Naive thymus-derived CD4-positive, alpha-beta T cell (primary cell): ENCODE measurements at regions not wholly inside any gene's neighbourhood (a gene's known extent, or its start where the extent isn't known, plus 50 kb on each side); places are given as distances from the start of the nearest gene placed in this dataset.
A peak's percentile ranks its signal among the peaks of the same experiment; 100 is the strongest.
"Not testable (repeated sequence)": the region's sequence is repeated elsewhere in the genome, so short reads cannot be mapped to it uniquely, and the experiment has no call there.

Source experiments
- ATAC-seq: fragments of 150-1000 bp; cut with Tn5 transposase; 2 replicates; pipeline ENCODE4 v1.10.0; 2021; ENCODE audit warnings: mild to moderate bottlenecking, moderate library complexity
- CTCF ChIA-PET: fragments of 350-600 bp; sonication (Branson Sonifier 250); formaldehyde crosslinking; loops from one replicate; lab custom pipeline; 2021; ENCODE audit warnings: antibody characterized with exemption; lab: Charles Lee
- POLR2A ChIA-PET: fragments of 350-600 bp; sonication (Branson Sonifier 250); formaldehyde crosslinking; loops from one replicate; lab custom pipeline; 2021; ENCODE audit warnings: antibody characterized with exemption, inconsistent platforms; lab: Charles Lee
- DNase-seq, 9 donors: peaks; one replicate each; pipeline versions ENCODE4 v3.0.0 to v3.0.0-alpha.2; 2020 to 2022; ENCODE audit warnings: mixed read lengths in 1 of 9
- H3K27ac ChIP-seq: one replicate; pipeline ENCODE4 v1.7.0; 2013; ENCODE audit warnings: mild to moderate bottlenecking, low read depth, low read length, moderate library complexity
- H3K27me3 ChIP-seq, 2 donors: one replicate each; pipeline ENCODE4 v1.7.0; 2013; ENCODE audit warnings: low read length in 2 of 2, mild to moderate bottlenecking in 2 of 2, moderate library complexity in 2 of 2; ENCODE audit not compliant: control insufficient read depth in 2 of 2, insufficient read depth in 2 of 2
- H3K36me3 ChIP-seq, 3 experiments: 1 replicate in 2 of 3; 2 replicates in 1 of 3; pipeline ENCODE4 v1.7.0; 2013; ENCODE audit warnings: low read length in 3 of 3, mild to moderate bottlenecking in 3 of 3, moderate library complexity in 1 of 3; ENCODE audit not compliant: insufficient read depth in 3 of 3, control insufficient read depth in 2 of 3
- H3K4me1 ChIP-seq, 2 donors: one replicate each; pipeline ENCODE4 v1.7.0; 2013; ENCODE audit warnings: low read length in 2 of 2, mild to moderate bottlenecking in 2 of 2, moderate library complexity in 1 of 2; ENCODE audit not compliant: control insufficient read depth in 2 of 2, insufficient read depth in 2 of 2
- H3K4me3 ChIP-seq: 2 replicates; pipeline ENCODE4 v1.7.0; 2013; ENCODE audit warnings: mild to moderate bottlenecking, low read length
- H3K9me3 ChIP-seq, 3 experiments: 1 replicate in 2 of 3; 2 replicates in 1 of 3; pipeline ENCODE4 v1.7.0; 2013; ENCODE audit warnings: low read length in 3 of 3; ENCODE audit not compliant: control insufficient read depth in 2 of 3
- H3K27ac Mint-ChIP-seq, 9 donors: one replicate each; pipeline ENCODE4 v1.8.0; 2020 to 2022; ENCODE audit warnings: mixed read lengths in 9 of 9, mild to moderate bottlenecking in 8 of 9, moderate library complexity in 5 of 9, inconsistent platforms in 2 of 9
- H3K27me3 Mint-ChIP-seq, 5 donors: one replicate each; pipeline ENCODE4 v1.8.0; 2021 to 2022; ENCODE audit warnings: mixed read lengths in 5 of 5, mild to moderate bottlenecking in 1 of 5
- H3K36me3 Mint-ChIP-seq, 5 donors: one replicate each; pipeline ENCODE4 v1.8.0; 2020 to 2022; ENCODE audit warnings: mixed read lengths in 5 of 5, mild to moderate bottlenecking in 3 of 5, inconsistent platforms in 1 of 5
- H3K4me1 Mint-ChIP-seq, 7 donors: one replicate each; pipeline ENCODE4 v1.8.0; 2020 to 2022; ENCODE audit warnings: mixed read lengths in 7 of 7, mild to moderate bottlenecking in 3 of 7, inconsistent platforms in 1 of 7
- H3K4me3 Mint-ChIP-seq, 10 donors: one replicate each; pipeline ENCODE4 v1.8.0; 2020 to 2022; ENCODE audit warnings: mild to moderate bottlenecking in 10 of 10, mixed read lengths in 10 of 10, moderate library complexity in 6 of 10, inconsistent platforms in 2 of 10
- H3K9me3 Mint-ChIP-seq, 11 donors: one replicate each; pipeline ENCODE4 v1.8.0; 2020 to 2022; ENCODE audit warnings: mixed read lengths in 11 of 11, mild to moderate bottlenecking in 4 of 11, inconsistent platforms in 1 of 11, moderate library complexity in 1 of 11
- intact Hi-C, 2 donors: fragments of 100-400 bp; cut with micrococcal nuclease; formaldehyde crosslinking; loops; one replicate each; pipeline ENCODE4 v1.15.1; 2023

DNA sequence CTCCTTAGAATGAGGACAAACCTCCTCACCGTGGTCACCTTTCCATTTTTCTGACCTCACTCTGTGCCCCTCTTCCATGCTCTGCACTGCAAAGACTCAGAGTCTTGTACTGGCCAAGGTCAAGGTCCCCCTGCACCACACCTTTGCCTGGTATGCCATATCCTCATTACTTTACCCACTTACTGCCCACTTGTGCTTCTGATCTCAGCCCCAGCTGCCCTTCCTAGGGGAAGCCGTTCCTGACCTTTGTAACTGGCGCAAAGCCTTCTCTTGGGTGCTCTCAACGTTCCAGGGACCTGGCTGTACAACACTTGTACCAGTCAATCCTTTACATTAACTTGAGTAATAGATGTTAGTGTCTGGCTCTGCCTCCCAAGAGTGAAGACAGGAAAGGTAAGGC, 256.0 kb downstream of the SV2B start:
- Mint-ChIP-seq H3K4me1 (peaks cover 0 to 14% (median 0%) of the 10 kb centered on the region in 7 donors), H3K9me3 (peaks cover 0 to 7% (median 0%) of the 10 kb centered on the region in 11 donors), H3K36me3 (no peaks in the 10 kb centered on the region), H3K27me3 (peaks cover 0 to 28% (median 4%) of the 10 kb centered on the region in 5 donors), H3K27ac (peak overlapping the region in 1 of 9 donors; percentile 38), H3K4me3 (no peak overlapping the region)
- DNase-seq (no peak), ATAC-seq (no peak)
- Histone ChIP-seq H3K27ac (no peak overlapping the region), H3K27me3 (no peaks in the 10 kb centered on the region), H3K4me3 (no peak overlapping the region), H3K4me1 (no peaks in the 10 kb centered on the region), H3K9me3 (no peaks in the 10 kb centered on the region), H3K36me3 (no peaks in the 10 kb centered on the region)
- intact Hi-C loops = no loop called here
- ChIA-PET POLR2A (no interaction called here), CTCF (no interaction called here)

DNA sequence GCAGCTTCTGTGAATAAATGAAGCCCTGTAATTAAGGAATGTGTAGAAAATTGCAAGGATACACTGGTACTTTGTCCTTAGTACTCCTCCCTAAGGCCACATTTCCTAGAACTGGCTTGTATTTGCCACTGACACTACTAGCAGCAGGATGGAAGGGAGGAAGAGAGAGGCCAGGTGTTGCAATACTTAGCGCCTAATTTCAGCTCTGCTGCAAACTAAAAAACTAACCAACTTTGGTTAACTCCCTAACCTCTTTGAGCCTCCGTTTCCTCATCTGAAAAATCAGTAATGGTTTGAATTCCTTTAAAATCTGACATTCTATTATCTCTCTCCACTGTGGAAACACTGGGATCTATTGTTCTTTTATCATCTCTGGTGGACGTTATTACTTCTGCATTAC, 257.0 kb downstream of the SV2B start:
- ATAC-seq (no peak), DNase-seq (no peak)
- no peaks in the 10 kb centered on the region for H3K36me3 Mint-ChIP-seq
- H3K27me3 Mint-ChIP-seq = peaks cover 0 to 30% (median 4%) of the 10 kb centered on the region in 5 donors
- peaks cover 0 to 7% (median 0%) of the 10 kb centered on the region in 11 donors for H3K9me3 Mint-ChIP-seq
- no peak overlapping the region for H3K27ac Mint-ChIP-seq
- H3K4me3 ChIP-seq = no peak overlapping the region
- H3K27ac ChIP-seq = no peak overlapping the region
- no peaks in the 10 kb centered on the region for H3K36me3 ChIP-seq
- intact Hi-C loops = no loop called here
- no peaks in the 10 kb centered on the region for H3K27me3 ChIP-seq
- no peaks in the 10 kb centered on the region for H3K9me3 ChIP-seq
- H3K4me1 ChIP-seq = no peaks in the 10 kb centered on the region
- POLR2A ChIA-PET = no interaction called here
- no peak overlapping the region for H3K4me3 Mint-ChIP-seq
- peaks cover 0 to 14% (median 0%) of the 10 kb centered on the region in 7 donors for H3K4me1 Mint-ChIP-seq
- CTCF ChIA-PET = no interaction called here

DNA sequence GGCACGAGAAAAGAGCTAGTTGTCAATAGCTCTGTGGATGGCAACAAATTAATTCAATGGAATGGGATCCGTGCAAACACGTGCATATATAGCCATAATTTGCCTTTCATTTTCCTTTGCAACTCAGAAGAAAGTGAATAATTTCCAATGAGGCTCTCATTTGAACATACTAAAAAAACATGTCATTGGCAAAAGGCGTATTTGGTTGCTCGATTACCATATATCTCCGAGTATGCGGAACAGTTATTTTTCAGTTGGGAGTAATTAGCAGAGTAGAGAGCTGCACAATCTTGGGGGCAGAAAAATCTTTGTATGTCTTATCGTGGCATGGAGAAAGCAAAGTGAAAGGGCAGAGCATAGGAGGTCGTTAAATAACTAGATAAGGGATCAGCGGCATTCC, 257.4 kb downstream of the SV2B start:
- ChIA-PET POLR2A (no interaction called here), CTCF (no interaction called here)
- H3K4me3 Mint-ChIP-seq = no peak overlapping the region
- ATAC-seq (no peak), DNase-seq (no peak)
- H3K36me3 Mint-ChIP-seq = no peaks in the 10 kb centered on the region
- no peak overlapping the region for H3K27ac ChIP-seq
- no peaks in the 10 kb centered on the region for H3K27me3 ChIP-seq
- peaks cover 0 to 30% (median 4%) of the 10 kb centered on the region in 5 donors for H3K27me3 Mint-ChIP-seq
- H3K27ac Mint-ChIP-seq = no peak overlapping the region
- H3K4me3 ChIP-seq = no peak overlapping the region
- peaks cover 0 to 7% (median 0%) of the 10 kb centered on the region in 11 donors for H3K9me3 Mint-ChIP-seq
- H3K9me3 ChIP-seq = no peaks in the 10 kb centered on the region
- H3K36me3 ChIP-seq = no peaks in the 10 kb centered on the region
- H3K4me1 Mint-ChIP-seq = peaks cover 0 to 14% (median 0%) of the 10 kb centered on the region in 7 donors
- no peaks in the 10 kb centered on the region for H3K4me1 ChIP-seq
- intact Hi-C loops = no loop called here

GRCh38 chr15:91358405-91358804, 258.3 kb downstream of the SV2B start:
- no peak for DNase-seq
- Histone ChIP-seq H3K27ac (no peak overlapping the region), H3K9me3 (no peaks in the 10 kb centered on the region), H3K27me3 (no peaks in the 10 kb centered on the region), H3K4me3 (no peak overlapping the region), H3K4me1 (no peaks in the 10 kb centered on the region), H3K36me3 (no peaks in the 10 kb centered on the region)
- no peak overlapping the region for H3K27ac Mint-ChIP-seq
- no peaks in the 10 kb centered on the region for H3K36me3 Mint-ChIP-seq
- POLR2A ChIA-PET = no interaction called here
- no peak overlapping the region for H3K4me3 Mint-ChIP-seq
- peaks cover 0 to 6% (median 0%) of the 10 kb centered on the region in 7 donors for H3K4me1 Mint-ChIP-seq
- H3K9me3 Mint-ChIP-seq = peaks cover 0 to 7% (median 0%) of the 10 kb centered on the region in 11 donors
- H3K27me3 Mint-ChIP-seq = peaks cover 0 to 26% (median 4%) of the 10 kb centered on the region in 5 donors
- no peak for ATAC-seq
- intact Hi-C loops = no loop called here
- CTCF ChIA-PET = no interaction called here

DNA sequence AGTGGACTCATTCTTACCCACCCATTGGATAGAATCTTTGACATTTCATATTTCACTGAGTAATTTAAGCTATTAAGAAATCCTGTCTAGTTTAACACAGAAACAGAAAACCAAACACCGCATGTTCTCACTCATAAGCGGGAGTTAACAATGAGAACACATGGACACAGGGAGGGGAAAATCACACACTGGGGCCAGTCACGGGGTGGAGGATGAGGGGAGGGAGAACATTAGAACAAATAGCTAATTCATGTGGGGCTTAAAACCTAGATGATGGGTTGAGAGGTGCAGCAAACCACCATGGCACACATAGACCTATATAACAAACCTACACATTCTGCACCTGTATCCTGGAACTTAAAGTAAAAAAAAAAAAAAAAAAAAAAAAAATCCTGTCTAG, 261.6 kb downstream of the SV2B start:
- H3K27me3 Mint-ChIP-seq = peaks cover 0 to 15% (median 0%) of the 10 kb centered on the region in 5 donors
- H3K4me3 Mint-ChIP-seq, H3K36me3 ChIP-seq, intact Hi-C loops, H3K27me3 ChIP-seq, H3K4me1 ChIP-seq, H3K4me3 ChIP-seq, POLR2A ChIA-PET, H3K4me1 Mint-ChIP-seq, H3K27ac ChIP-seq, ATAC-seq, CTCF ChIA-PET, H3K9me3 ChIP-seq, DNase-seq: not testable (repeated sequence)
- H3K9me3 Mint-ChIP-seq = peaks cover 0 to 36% (median 12%) of the 10 kb centered on the region in 11 donors
- peak overlapping the region in 1 of 9 donors; percentile 78 for H3K27ac Mint-ChIP-seq
- H3K36me3 Mint-ChIP-seq = peaks cover 0 to 18% (median 5%) of the 10 kb centered on the region in 5 donors

GRCh38 chr15:91366111-91366510, 266.1 kb downstream of the SV2B start:
- H3K4me3 ChIP-seq = no peak overlapping the region
- H3K9me3 ChIP-seq = no peaks in the 10 kb centered on the region
- H3K27me3 Mint-ChIP-seq = peaks cover 0 to 7% (median 0%) of the 10 kb centered on the region in 5 donors
- ATAC-seq (no peak), DNase-seq (no peak)
- no peak overlapping the region for H3K4me3 Mint-ChIP-seq
- H3K36me3 Mint-ChIP-seq = peaks cover 0 to 18% (median 5%) of the 10 kb centered on the region in 5 donors
- H3K27me3 ChIP-seq = no peaks in the 10 kb centered on the region
- no peak overlapping the region for H3K27ac Mint-ChIP-seq
- peaks cover 16 to 17% of the 10 kb centered on the region in 2 donors for H3K4me1 ChIP-seq
- peaks cover 0 to 36% (median 12%) of the 10 kb centered on the region in 11 donors for H3K9me3 Mint-ChIP-seq
- ChIA-PET POLR2A (no interaction called here), CTCF (no interaction called here)
- intact Hi-C loops = no loop called here
- H3K36me3 ChIP-seq = no peaks in the 10 kb centered on the region
- no peak overlapping the region for H3K27ac ChIP-seq
- H3K4me1 Mint-ChIP-seq = peaks cover 12 to 30% (median 25%) of the 10 kb centered on the region in 7 donors

DNA sequence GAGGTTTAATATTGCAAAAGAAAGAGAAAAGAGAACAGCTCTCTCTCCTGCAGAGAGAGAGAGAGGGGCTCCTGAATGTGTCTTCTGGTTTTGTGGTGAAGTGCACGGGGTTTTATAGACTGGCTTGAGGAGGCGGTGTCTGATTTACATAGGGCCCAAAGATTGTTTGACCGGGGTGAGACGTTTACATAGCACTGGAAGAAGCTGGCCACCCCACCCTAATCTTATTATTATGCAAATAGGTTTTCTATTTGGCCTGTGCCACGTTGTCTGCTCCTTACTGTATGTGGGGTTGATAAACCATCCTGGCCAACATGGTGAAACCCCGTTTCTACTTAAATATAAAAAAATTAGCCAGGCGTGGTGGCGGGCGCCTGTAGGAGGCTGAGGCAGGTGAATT, 268.6 kb downstream of the SV2B start:
- ATAC-seq (no peak), DNase-seq (no peak)
- no peaks in the 10 kb centered on the region for H3K36me3 ChIP-seq
- H3K27ac Mint-ChIP-seq = peak overlapping the region in 2 of 9 donors; percentile 43 to 48
- ChIA-PET POLR2A (no interaction called here), CTCF (no interaction called here)
- intact Hi-C loops = no loop called here
- peaks cover 2 to 18% (median 5%) of the 10 kb centered on the region in 5 donors for H3K36me3 Mint-ChIP-seq
- peaks cover 17 to 20% of the 10 kb centered on the region in 2 donors for H3K4me1 ChIP-seq
- no peak overlapping the region for H3K27ac ChIP-seq
- peaks cover 0 to 8% (median 0%) of the 10 kb centered on the region in 5 donors for H3K27me3 Mint-ChIP-seq
- no peaks in the 10 kb centered on the region for H3K9me3 ChIP-seq
- H3K27me3 ChIP-seq = no peaks in the 10 kb centered on the region
- H3K4me1 Mint-ChIP-seq = peaks cover 15 to 49% (median 38%) of the 10 kb centered on the region in 7 donors
- H3K4me3 ChIP-seq = no peak overlapping the region
- H3K4me3 Mint-ChIP-seq = peak overlapping the region in 1 of 10 donors; percentile 32
- H3K9me3 Mint-ChIP-seq = peaks cover 0 to 34% (median 12%) of the 10 kb centered on the region in 11 donors
